ENCODE measurements at regions not wholly inside any gene's neighbourhood (a gene's known extent, or its start where the extent isn't known, plus 50 kb on each side); places are given as distances from the start of the nearest gene placed in this dataset.

DNA sequence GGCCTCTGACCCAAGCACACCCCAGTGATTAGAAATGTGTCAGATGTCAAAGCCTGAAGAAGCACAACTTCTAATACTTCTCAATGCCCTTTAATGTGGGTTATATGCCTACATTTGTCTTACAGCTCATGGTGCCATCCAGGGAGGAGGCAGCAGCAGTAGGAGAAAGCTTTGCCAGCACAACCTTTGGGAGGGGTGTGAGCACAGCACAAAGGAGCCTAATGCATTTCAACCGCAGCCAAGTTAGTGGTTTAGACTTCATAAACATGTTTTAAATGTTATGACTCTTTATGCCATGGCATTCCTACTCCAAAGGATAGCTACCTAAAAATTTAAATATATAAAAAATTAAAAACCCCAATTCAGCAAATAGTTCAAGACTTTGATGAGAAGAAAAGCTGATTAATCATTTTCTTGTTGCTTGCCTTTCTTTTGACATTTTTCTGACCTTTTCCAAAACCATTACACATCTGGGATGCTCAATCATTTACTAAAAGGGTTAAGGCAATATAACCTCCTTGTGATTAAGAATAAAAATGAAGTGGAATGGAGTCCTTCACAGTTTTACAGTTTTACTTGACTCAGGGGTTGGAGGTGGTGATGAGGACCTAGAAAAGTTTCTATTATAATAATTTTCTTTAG, 142.7 kb downstream of the DLEU7 start:
- no peaks in the 10 kb centered on the region for H3K9me3 Mint-ChIP-seq

DNA sequence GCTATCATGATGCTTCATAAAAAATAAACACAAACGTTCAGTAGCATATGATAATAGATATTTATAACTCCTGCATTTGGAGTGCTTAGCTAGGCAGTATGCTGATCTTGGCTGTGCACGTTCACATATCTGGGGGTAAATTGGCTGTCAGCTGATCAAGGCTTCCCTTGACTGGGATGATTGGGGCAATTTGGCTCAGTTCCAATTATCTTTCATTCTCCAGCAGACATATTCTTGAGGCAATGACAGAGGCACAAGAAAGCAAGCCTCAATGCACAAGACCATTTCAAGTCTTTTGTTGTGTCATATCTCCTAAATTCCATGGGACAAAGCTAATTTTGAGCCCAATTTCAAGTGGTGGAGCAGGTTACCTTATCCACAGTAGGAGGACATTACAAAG, 142.0 kb downstream of the DLEU7 start:
- Mint-ChIP-seq H3K4me1 (peaks cover 54% of the 10 kb centered on the region), H3K27me3 (ENCODE audit: low read depth, poor library complexity) (peaks cover 2% of the 10 kb centered on the region), H3K4me3 (no peak overlapping the region), H3K9me3 (no peaks in the 10 kb centered on the region), H3K27ac (no peak overlapping the region), H3K36me3 (ENCODE audit: low read depth) (no peaks in the 10 kb centered on the region)
- TF ChIP-seq, protein P1, sequence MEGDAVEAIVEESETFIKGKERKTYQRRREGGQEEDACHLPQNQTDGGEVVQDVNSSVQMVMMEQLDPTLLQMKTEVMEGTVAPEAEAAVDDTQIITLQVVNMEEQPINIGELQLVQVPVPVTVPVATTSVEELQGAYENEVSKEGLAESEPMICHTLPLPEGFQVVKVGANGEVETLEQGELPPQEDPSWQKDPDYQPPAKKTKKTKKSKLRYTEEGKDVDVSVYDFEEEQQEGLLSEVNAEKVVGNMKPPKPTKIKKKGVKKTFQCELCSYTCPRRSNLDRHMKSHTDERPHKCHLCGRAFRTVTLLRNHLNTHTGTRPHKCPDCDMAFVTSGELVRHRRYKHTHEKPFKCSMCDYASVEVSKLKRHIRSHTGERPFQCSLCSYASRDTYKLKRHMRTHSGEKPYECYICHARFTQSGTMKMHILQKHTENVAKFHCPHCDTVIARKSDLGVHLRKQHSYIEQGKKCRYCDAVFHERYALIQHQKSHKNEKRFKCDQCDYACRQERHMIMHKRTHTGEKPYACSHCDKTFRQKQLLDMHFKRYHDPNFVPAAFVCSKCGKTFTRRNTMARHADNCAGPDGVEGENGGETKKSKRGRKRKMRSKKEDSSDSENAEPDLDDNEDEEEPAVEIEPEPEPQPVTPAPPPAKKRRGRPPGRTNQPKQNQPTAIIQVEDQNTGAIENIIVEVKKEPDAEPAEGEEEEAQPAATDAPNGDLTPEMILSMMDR (IDR thresholded peaks at IDR 0.05), result no peak
- no peak for DNase-seq

More for the DNA sequence above, 142.7 kb downstream of the DLEU7 start:
- Mint-ChIP-seq H3K27ac (peak overlapping the region; percentile 29), H3K27me3 (ENCODE audit: low read depth, poor library complexity) (no peaks in the 10 kb centered on the region), H3K4me3 (no peak overlapping the region), H3K4me1 (peaks cover 57% of the 10 kb centered on the region), H3K36me3 (ENCODE audit: low read depth) (no peaks in the 10 kb centered on the region)
- TF ChIP-seq, protein P1 (IDR thresholded peaks at IDR 0.05), result no peak
- no peak for DNase-seq

DNA sequence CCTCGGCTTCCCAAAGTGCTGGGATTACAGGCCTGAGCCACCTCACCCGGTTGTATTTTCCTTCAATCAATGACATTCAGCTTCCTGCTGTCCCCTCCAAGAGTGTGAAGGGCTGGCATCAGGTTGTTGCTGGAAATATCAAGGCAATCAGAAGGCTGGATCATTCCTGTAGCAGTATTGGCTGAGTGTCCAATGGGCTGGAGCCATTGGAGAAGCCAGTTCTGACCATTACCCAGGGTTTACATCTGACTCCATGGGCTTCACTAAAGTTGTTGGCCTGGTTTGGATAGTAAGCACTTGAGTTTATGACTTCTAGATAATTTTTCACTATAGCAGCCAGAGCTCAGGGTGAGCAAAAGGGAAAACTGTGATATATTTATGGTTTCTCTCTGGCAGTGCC, 137.0 kb downstream of the DLEU7 start:
- no peaks in the 10 kb centered on the region for H3K36me3 Mint-ChIP-seq (ENCODE audit: low read depth)
- peaks cover 19% of the 10 kb centered on the region for H3K4me1 Mint-ChIP-seq
- peaks cover 5% of the 10 kb centered on the region for H3K27me3 Mint-ChIP-seq (ENCODE audit: low read depth, poor library complexity)
- no peak overlapping the region for H3K27ac Mint-ChIP-seq
- H3K9me3 Mint-ChIP-seq, result no peaks in the 10 kb centered on the region
- TF ChIP-seq, protein P1 (IDR thresholded peaks at IDR 0.05), result no peak
- H3K4me3 Mint-ChIP-seq, result no peak overlapping the region
- DNase-seq, result no peak

DNA sequence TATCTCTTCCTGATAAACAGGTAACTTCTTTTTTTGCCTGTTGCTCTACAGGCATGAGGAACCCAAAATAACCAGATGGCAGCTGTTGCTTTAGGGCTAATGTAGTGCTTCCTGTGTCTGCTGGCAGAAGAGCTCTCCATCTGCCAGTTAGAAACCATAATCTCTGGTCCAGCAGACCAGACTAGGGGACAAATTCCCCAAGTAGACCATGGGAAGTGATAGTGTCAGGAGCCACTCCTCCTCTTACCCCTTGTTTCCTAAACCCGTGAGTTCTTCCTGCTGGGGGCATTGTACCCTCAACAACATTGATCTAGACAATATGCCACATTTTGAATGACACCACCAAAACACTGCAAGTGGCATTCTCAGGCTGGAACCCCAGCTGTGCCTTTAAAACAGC, 135.9 kb downstream of the DLEU7 start:
- no peaks in the 10 kb centered on the region for H3K9me3 Mint-ChIP-seq
- H3K27me3 Mint-ChIP-seq (ENCODE audit: low read depth, poor library complexity), result peaks cover 5% of the 10 kb centered on the region
- DNase-seq, result no peak
- H3K4me3 Mint-ChIP-seq, result no peak overlapping the region
- TF ChIP-seq, protein P1 (IDR thresholded peaks at IDR 0.05), result no peak
- H3K4me1 Mint-ChIP-seq, result peaks cover 23% of the 10 kb centered on the region
- H3K36me3 Mint-ChIP-seq (ENCODE audit: low read depth), result no peaks in the 10 kb centered on the region
- no peak overlapping the region for H3K27ac Mint-ChIP-seq

DNA sequence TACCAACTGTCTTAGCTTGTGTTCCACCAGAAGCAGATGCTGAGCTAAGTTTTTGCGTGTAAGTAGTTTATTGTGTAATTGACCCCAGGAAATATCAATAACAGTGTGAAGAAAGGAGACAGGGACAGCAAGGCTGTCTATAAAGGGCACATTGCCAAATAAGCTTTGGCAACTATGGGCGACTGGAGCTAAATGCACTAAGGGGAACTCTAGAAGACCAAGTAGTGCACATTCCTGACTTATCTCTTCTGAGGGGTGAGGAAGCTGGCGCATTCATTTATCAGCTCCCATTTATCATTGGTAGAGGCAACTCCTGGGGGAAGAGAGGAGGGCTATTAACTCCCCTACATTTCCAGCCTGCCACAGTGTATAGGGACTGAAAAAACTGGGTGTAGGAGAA, 135.0 kb downstream of the DLEU7 start:
- Mint-ChIP-seq H3K36me3 (ENCODE audit: low read depth) (no peaks in the 10 kb centered on the region), H3K4me3 (no peak overlapping the region), H3K4me1 (peaks cover 27% of the 10 kb centered on the region), H3K27me3 (ENCODE audit: low read depth, poor library complexity) (peaks cover 5% of the 10 kb centered on the region), H3K27ac (no peak overlapping the region), H3K9me3 (no peaks in the 10 kb centered on the region)
- TF ChIP-seq, protein P1 (IDR thresholded peaks at IDR 0.05), result no peak
- DNase-seq, result no peak

DNA sequence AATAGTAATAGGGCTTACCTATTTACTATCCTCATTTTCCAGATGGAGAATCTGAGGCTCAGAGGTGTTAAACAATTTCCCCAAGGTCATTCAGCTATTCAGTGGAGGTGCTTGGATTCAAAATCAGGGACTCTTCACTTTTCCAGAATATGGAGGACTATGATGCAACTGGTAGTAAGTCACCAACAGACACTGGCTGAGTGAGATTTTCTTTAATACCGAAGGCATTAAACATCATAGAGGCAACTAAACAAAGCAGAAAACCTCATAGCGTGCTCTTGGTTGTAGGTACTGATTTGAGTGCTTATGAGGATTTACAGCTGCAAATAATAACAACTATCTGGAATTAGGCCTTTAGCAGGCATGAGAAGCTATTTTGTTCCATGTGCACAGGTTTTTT, 134.4 kb downstream of the DLEU7 start:
- no peak overlapping the region for H3K27ac Mint-ChIP-seq
- no peak overlapping the region for H3K4me3 Mint-ChIP-seq
- H3K27me3 Mint-ChIP-seq (ENCODE audit: low read depth, poor library complexity), result peaks cover 5% of the 10 kb centered on the region
- TF ChIP-seq, protein P1 (IDR thresholded peaks at IDR 0.05), result no peak
- peaks cover 4% of the 10 kb centered on the region for H3K9me3 Mint-ChIP-seq
- H3K36me3 Mint-ChIP-seq (ENCODE audit: low read depth), result peaks cover 4% of the 10 kb centered on the region
- no peak for DNase-seq
- H3K4me1 Mint-ChIP-seq, result peaks cover 31% of the 10 kb centered on the region

Measured in nephron progenitor cell (in vitro differentiated cells).